A673 (cell line): ENCODE measurements at regions not wholly inside any gene's neighbourhood (a gene's known extent, or its start where the extent isn't known, plus 50 kb on each side); places are given as distances from the start of the nearest gene placed in this dataset.

Experiments
- BruUV-seq: library from RNA; stranded (reverse); fragments of 400-500 nt; replicated peaks from 2 replicates; lab custom pipeline; 2021; lab: Mats Ljungman, UMichigan
- CTCF ChIA-PET: fragments of 300-600 bp; sonication (Branson Sonifier 250); formaldehyde crosslinking; loops from one replicate; lab custom pipeline; 2022; ENCODE audit warnings: antibody characterized with exemption; lab: Charles Lee
- POLR2A ChIA-PET: fragments of 300-600 bp; sonication (Branson Sonifier 250); formaldehyde crosslinking; loops from one replicate; lab custom pipeline; 2022; ENCODE audit warnings: antibody characterized with exemption; ENCODE audit not compliant: low non-redundant PET; lab: Charles Lee
- DNase-seq: peaks from one replicate; pipeline ENCODE4 v3.0.0-alpha.2; 2015; ENCODE audit warnings: low spot score
- H3K27ac ChIP-seq: fragments of 200-600 bp; sonication (generic); 2 replicates; pipeline ENCODE4 v1.5.1; 2016; ENCODE audit warnings: mixed run types, low read depth, mild to moderate bottlenecking, mixed read lengths, antibody characterized with exemption, low read length; ENCODE audit not compliant: poor library complexity, severe bottlenecking
- H3K27me3 ChIP-seq: fragments of 200-600 bp; sonication (generic); replicated peaks from 2 replicates; pipeline ENCODE4 v1.6.1; 2017; ENCODE audit warnings: mixed run types, low read depth, mild to moderate bottlenecking, mixed read lengths, antibody characterized with exemption, low read length; ENCODE audit not compliant: insufficient read depth, poor library complexity
- H3K36me3 ChIP-seq: fragments of 200-600 bp; sonication (generic); 2 replicates; pipeline ENCODE4 v1.6.1; 2016; ENCODE audit warnings: mixed run types, mild to moderate bottlenecking, mixed read lengths, antibody characterized with exemption, low read length; ENCODE audit not compliant: insufficient read depth, poor library complexity, severe bottlenecking
- H3K4me1 ChIP-seq: fragments of 200-600 bp; sonication (generic); 2 replicates; pipeline ENCODE4 v1.6.1; 2017; ENCODE audit warnings: mixed run types, mild to moderate bottlenecking, mixed read lengths, antibody characterized with exemption, low read length; ENCODE audit not compliant: insufficient read depth, poor library complexity, severe bottlenecking
- H3K4me3 ChIP-seq: fragments of 200-600 bp; sonication (generic); 2 replicates; pipeline ENCODE4 v1.5.1; 2016; ENCODE audit warnings: low read depth, mixed run types, mild to moderate bottlenecking, mixed read lengths, low read length; ENCODE audit not compliant: poor library complexity, severe bottlenecking
- H3K9me3 ChIP-seq: fragments of 200-600 bp; sonication (generic); 2 replicates; pipeline ENCODE4 v1.6.1; 2016; ENCODE audit warnings: mixed run types, low read depth, mild to moderate bottlenecking, mixed read lengths, antibody characterized with exemption, low read length; ENCODE audit not compliant: poor library complexity, severe bottlenecking
- CTCF ChIP-seq: fragments of 300-800, 200-600 bp; sonication (generic); conservative IDR thresholded peaks from 2 replicates; pipeline ENCODE4 v1.5.1; 2017; ENCODE audit warnings: low read depth, mild to moderate bottlenecking, antibody characterized with exemption, low read length, moderate library complexity, mixed read lengths
- EZH2 ChIP-seq: fragments of 200-600 bp; sonication (generic); IDR thresholded peaks from 2 replicates; pipeline ENCODE4 v1.6.1; 2017; ENCODE audit warnings: borderline replicate concordance, low read depth, mild to moderate bottlenecking, mixed read lengths, antibody characterized with exemption, low read length; ENCODE audit not compliant: poor library complexity, severe bottlenecking
- intact Hi-C: fragments of 100-400 bp; cut with micrococcal nuclease; formaldehyde crosslinking; loops from one replicate; pipeline ENCODE4 v1.10.0; 2022; ENCODE audit not compliant: unreplicated experiment

GRCh38 chr1:191140038-191140437 lies 662.4 kb upstream of the BRINP3 start:
- H3K4me3 ChIP-seq, result no peak overlapping the region
- H3K4me1 ChIP-seq, result no peaks in the 10 kb centered on the region
- H3K27ac ChIP-seq, result no peak overlapping the region
- intact Hi-C loops, result no loop called here
- ChIA-PET POLR2A (no interaction called here), CTCF (no interaction called here)
- no peak for DNase-seq
- H3K36me3 ChIP-seq, result no peaks in the 10 kb centered on the region
- BruUV-seq, result no TSS peak
- H3K27me3 ChIP-seq, result no peaks in the 10 kb centered on the region
- TF ChIP-seq EZH2 (no peak), CTCF (no peak)
- H3K9me3 ChIP-seq, result no peaks in the 10 kb centered on the region

- CTCF ChIA-PET, result no interaction called here
- intact Hi-C loops, result no loop called here
- H3K4me1 ChIP-seq, result no peaks in the 10 kb centered on the region
- no TSS peak for BruUV-seq
- H3K27ac ChIP-seq, result no peak overlapping the region
- no peaks in the 10 kb centered on the region for H3K27me3 ChIP-seq
- no peak for TF ChIP-seq EZH2
- TF ChIP-seq CTCF, result no peak
- H3K4me3 ChIP-seq, result no peak overlapping the region
- no peaks in the 10 kb centered on the region for H3K9me3 ChIP-seq
- POLR2A ChIA-PET, result no interaction called here
- no peak for DNase-seq
- H3K36me3 ChIP-seq, result no peaks in the 10 kb centered on the region
These were observed 665.1 kb upstream of the BRINP3 start for GRCh38 chr1:191142748-191143147.

GRCh38 chr1:191145834-191146233 lies 668.2 kb upstream of the BRINP3 start:
- ChIA-PET POLR2A (interaction anchor here (0.6 kb wide), 1 partner anchor 120 kb away, joined by 4 read pairs; no protein-coding TSS in a partner anchor), CTCF (no interaction called here)
- Histone ChIP-seq H3K27me3 (no peaks in the 10 kb centered on the region), H3K9me3 (no peaks in the 10 kb centered on the region), H3K4me1 (no peaks in the 10 kb centered on the region), H3K27ac (no peak overlapping the region), H3K4me3 (no peak overlapping the region), H3K36me3 (no peaks in the 10 kb centered on the region)
- TF ChIP-seq EZH2, result no peak
- TF ChIP-seq CTCF, result no peak
- no TSS peak for BruUV-seq
- intact Hi-C loops, result no loop called here
- no peak for DNase-seq
